Immature natural killer cell (primary cell): ENCODE measurements at regions not wholly inside any gene's neighbourhood (a gene's known extent, or its start where the extent isn't known, plus 50 kb on each side); places are given as distances from the start of the nearest gene placed in this dataset.

Experiments
- DNase-seq, 3 donors: peaks; one replicate each; pipeline ENCODE4 v3.0.0; 2022; ENCODE audit warnings: mixed read lengths in 1 of 3
- H3K27ac Mint-ChIP-seq, 6 donors: one replicate each; pipeline ENCODE4 v1.8.0; 2020; ENCODE audit warnings: mixed read lengths in 6 of 6, mild to moderate bottlenecking in 5 of 6, inconsistent platforms in 4 of 6, moderate library complexity in 3 of 6
- H3K27me3 Mint-ChIP-seq, 3 donors: one replicate each; pipeline ENCODE4 v1.8.0; 2020 to 2021; ENCODE audit warnings: low read depth in 3 of 3, mild to moderate bottlenecking in 3 of 3, mixed read lengths in 3 of 3, moderate library complexity in 3 of 3, inconsistent platforms in 1 of 3
- H3K36me3 Mint-ChIP-seq, 3 donors: one replicate each; pipeline ENCODE4 v1.8.0; 2020; ENCODE audit warnings: mixed read lengths in 3 of 3, inconsistent platforms in 2 of 3, mild to moderate bottlenecking in 2 of 3
- H3K4me1 Mint-ChIP-seq, 2 donors: one replicate each; pipeline ENCODE4 v1.8.0; 2020; ENCODE audit warnings: inconsistent platforms in 2 of 2, mild to moderate bottlenecking in 2 of 2, mixed read lengths in 2 of 2, moderate library complexity in 1 of 2
- H3K4me3 Mint-ChIP-seq, 5 donors: one replicate each; pipeline ENCODE4 v1.8.0; 2020; ENCODE audit warnings: mild to moderate bottlenecking in 5 of 5, mixed read lengths in 5 of 5, inconsistent platforms in 3 of 5, moderate library complexity in 3 of 5
- H3K9me3 Mint-ChIP-seq, 6 donors: one replicate each; pipeline ENCODE4 v1.8.0; 2020; ENCODE audit warnings: mild to moderate bottlenecking in 6 of 6, mixed read lengths in 6 of 6, inconsistent platforms in 4 of 6, moderate library complexity in 3 of 6

DNA sequence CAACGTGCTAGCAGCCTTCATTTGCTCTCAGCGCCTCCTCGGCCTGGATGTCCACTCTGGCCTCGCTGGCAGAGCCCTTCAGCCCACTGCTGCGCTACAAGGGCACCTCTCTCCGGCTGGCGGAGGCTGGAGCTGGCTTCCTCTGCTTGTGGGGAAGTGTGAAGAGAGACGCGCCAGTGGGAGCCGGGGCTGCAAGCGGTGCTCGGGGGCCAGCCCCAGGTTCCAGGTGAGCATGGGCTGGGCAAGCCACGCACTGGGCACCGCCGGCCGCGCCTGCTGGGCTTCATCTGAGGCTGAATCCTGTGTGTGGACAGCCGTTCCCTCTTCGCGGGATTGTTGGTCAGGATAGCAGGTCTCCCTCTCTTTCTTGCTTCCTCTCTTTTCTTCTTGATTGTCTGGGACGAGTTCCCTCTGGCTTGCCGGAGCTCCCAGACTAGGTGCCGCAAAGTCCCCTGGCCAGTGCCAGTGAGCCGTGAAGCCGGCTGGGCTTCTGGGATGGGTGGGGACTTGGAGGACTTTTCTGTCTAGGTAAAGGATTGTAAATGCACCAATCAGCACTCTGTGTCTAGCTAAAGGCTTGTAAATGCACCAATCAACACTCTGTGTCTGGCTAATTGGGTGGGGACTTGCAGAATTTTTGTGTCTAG, 165.0 kb downstream of the HEPH start:
- H3K4me3 Mint-ChIP-seq, result no peak overlapping the region
- no peak overlapping the region for H3K27ac Mint-ChIP-seq
- no peaks in the 10 kb centered on the region for H3K4me1 Mint-ChIP-seq
- no peaks in the 10 kb centered on the region for H3K9me3 Mint-ChIP-seq
- H3K36me3 Mint-ChIP-seq, result no peaks in the 10 kb centered on the region
- DNase-seq, result no peak
- H3K27me3 Mint-ChIP-seq, result peaks cover 0 to 8% (median 3%) of the 10 kb centered on the region in 3 donors

DNA sequence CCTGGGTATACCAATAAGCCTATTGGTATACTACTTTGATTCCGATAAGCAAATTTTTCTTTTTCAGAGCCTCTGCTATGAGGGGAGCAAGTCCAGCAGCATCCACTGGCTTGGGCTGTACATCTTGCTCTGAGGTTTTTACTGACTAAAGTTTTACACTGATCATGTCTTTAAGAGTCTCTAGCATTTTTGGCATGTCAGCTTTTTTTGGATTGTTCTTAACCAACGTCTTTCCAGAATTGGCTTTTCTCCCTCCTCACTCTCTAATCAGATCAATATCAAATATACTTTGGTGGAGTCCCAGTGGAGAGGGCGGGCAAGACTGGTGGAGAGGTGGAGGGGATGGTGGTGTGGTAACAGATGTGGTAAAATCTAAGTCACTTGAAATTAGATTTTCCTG, 196.8 kb downstream of the HEPH start:
- no peaks in the 10 kb centered on the region for H3K4me1 Mint-ChIP-seq
- H3K9me3 Mint-ChIP-seq, result no peaks in the 10 kb centered on the region
- DNase-seq, result no peak
- no peak overlapping the region for H3K27ac Mint-ChIP-seq
- no peaks in the 10 kb centered on the region for H3K36me3 Mint-ChIP-seq
- H3K4me3 Mint-ChIP-seq, result no peak overlapping the region
- peaks cover 0 to 4% (median 4%) of the 10 kb centered on the region in 3 donors for H3K27me3 Mint-ChIP-seq

DNA sequence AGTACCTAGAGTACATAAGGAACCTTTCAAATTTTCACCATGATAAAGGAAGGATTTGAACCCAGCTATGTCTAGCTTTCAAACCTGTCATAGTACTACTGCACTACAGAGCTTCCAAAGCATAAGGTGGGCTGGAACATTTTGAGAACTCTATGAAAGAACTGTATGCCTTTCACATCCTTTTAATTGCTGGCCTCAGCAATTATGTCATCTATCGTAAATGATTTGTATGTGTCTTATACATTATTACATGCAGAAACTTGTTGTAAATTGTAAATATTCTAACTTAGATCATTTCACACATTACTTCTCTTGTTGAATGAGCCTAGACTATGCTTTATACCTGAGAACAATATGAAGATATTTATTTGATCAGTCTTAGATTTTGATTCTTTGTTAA, 220.7 kb downstream of the HEPH start:
- no peak for DNase-seq
- H3K9me3 Mint-ChIP-seq, result peaks cover 0 to 11% (median 0%) of the 10 kb centered on the region in 6 donors
- no peak overlapping the region for H3K4me3 Mint-ChIP-seq
- H3K36me3 Mint-ChIP-seq, result no peaks in the 10 kb centered on the region
- no peaks in the 10 kb centered on the region for H3K4me1 Mint-ChIP-seq
- H3K27me3 Mint-ChIP-seq, result peaks cover 0 to 6% (median 3%) of the 10 kb centered on the region in 3 donors
- H3K27ac Mint-ChIP-seq, result no peak overlapping the region

DNA sequence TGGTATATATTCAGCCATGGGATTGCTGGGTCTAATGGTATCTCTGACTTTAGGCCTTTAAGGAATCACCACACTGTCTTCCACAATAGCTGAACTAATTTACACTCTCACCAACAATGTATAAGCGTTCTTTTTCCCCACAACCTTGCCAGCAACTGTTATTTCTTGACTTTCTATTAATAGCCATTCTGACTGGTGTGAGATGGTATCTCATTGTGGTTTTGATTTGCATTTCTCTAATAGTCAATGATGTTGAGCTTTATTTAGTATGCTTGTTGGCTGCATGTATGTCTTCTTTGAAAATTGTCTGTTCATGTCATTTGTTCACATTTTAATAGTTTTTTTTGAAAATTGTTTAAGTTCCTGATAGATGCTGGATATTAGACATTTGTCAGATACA, 235.2 kb downstream of the HEPH start:
- H3K4me1 Mint-ChIP-seq, result no peaks in the 10 kb centered on the region
- H3K4me3 Mint-ChIP-seq, result no peak overlapping the region

DNA sequence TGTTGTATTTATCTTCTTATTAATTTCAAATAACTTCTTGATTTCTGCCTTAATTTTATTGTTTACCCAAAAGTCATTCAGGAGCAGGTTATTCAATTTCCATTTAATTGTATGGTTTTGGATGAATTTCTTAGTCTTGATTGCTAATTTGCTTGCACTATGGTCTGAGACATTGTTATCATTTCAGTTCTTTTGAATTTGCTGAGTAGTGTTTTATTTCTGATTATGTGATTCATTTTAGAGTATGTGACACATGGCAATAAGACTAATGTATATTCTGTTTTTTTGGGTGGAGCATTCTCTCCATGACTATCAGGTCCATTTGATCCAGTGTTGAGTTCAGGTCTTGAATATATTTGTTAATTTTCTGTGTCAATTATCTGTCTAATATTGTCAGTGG, 236.7 kb downstream of the EDA2R start:
- Mint-ChIP-seq H3K4me3 (no peak overlapping the region), H3K36me3 (no peaks in the 10 kb centered on the region), H3K4me1 (no peaks in the 10 kb centered on the region), H3K9me3 (peaks cover 0 to 2% (median 0%) of the 10 kb centered on the region in 6 donors), H3K27me3 (peaks cover 3 to 14% (median 4%) of the 10 kb centered on the region in 3 donors), H3K27ac (no peak overlapping the region)
- DNase-seq, result no peak

More for the DNA sequence above, 235.2 kb downstream of the HEPH start:
- no peak for DNase-seq
- Mint-ChIP-seq H3K27me3 (peaks cover 2 to 10% (median 4%) of the 10 kb centered on the region in 3 donors), H3K9me3 (peaks cover 0 to 6% (median 4%) of the 10 kb centered on the region in 6 donors), H3K36me3 (peaks cover 0 to 4% (median 0%) of the 10 kb centered on the region in 3 donors), H3K27ac (no peak overlapping the region)

DNA sequence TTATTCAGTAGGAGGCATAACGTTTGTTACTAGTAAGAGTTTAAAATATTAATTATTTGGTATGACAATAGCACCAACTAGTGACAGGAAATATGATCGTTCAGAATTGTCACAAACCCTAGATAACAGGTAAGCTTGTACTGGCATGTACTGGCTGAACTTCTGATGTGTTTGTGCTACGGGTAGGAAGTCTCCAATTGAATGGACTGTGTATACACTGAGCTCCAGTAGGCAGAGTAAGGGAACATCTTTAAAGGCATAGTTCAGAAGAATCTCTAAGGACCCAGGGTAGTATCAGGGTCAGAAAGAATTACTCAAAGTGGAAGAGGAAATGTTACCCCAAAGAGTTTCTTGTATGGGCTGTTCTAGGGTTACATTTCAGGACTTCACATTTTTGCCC, 230.4 kb downstream of the EDA2R start:
- H3K4me3 Mint-ChIP-seq, result no peak overlapping the region
- no peaks in the 10 kb centered on the region for H3K9me3 Mint-ChIP-seq
- no peaks in the 10 kb centered on the region for H3K36me3 Mint-ChIP-seq
- no peak overlapping the region for H3K27ac Mint-ChIP-seq
- peak; percentile 2 to 15 (median 14) for DNase-seq
- H3K4me1 Mint-ChIP-seq, result no peaks in the 10 kb centered on the region
- H3K27me3 Mint-ChIP-seq, result peaks cover 4 to 9% (median 7%) of the 10 kb centered on the region in 3 donors

DNA sequence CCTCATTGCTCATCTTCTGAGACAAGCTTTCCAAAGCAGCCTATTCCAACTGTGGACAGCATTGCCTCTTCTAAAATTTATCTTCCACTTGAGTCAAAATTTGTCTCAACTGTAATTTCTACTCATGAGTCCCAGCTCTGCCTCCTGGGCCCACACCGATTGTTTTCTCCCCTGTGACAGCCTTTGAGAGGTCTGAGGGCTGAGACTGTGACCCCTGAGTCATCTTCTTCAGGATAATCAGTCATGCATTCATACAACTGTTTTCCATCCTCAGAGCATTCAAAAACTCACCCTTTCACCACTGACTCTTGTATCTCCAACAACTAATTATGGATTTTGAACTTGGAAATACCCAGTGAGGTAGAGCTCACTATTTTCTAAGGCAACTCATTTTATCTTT, 228.1 kb downstream of the EDA2R start:
- Mint-ChIP-seq H3K36me3 (no peaks in the 10 kb centered on the region), H3K27ac (no peak overlapping the region), H3K27me3 (peaks cover 0 to 4% (median 4%) of the 10 kb centered on the region in 3 donors), H3K4me3 (no peak overlapping the region), H3K4me1 (no peaks in the 10 kb centered on the region), H3K9me3 (no peaks in the 10 kb centered on the region)
- DNase-seq, result no peak
